A673 (cell line): ENCODE measurements at regions not wholly inside any gene's neighbourhood (a gene's known extent, or its start where the extent isn't known, plus 50 kb on each side); places are given as distances from the start of the nearest gene placed in this dataset.

Experiments used
- BruUV-seq: library from RNA; stranded (reverse); fragments of 400-500 nt; replicated peaks from 2 replicates; lab custom pipeline; 2021; lab: Mats Ljungman, UMichigan
- CTCF ChIA-PET: fragments of 300-600 bp; sonication (Branson Sonifier 250); formaldehyde crosslinking; loops from one replicate; lab custom pipeline; 2022; ENCODE audit warnings: antibody characterized with exemption; lab: Charles Lee
- POLR2A ChIA-PET: fragments of 300-600 bp; sonication (Branson Sonifier 250); formaldehyde crosslinking; loops from one replicate; lab custom pipeline; 2022; ENCODE audit warnings: antibody characterized with exemption; ENCODE audit not compliant: low non-redundant PET; lab: Charles Lee
- DNase-seq: peaks from one replicate; pipeline ENCODE4 v3.0.0-alpha.2; 2015; ENCODE audit warnings: low spot score
- H3K27ac ChIP-seq: fragments of 200-600 bp; sonication (generic); 2 replicates; pipeline ENCODE4 v1.5.1; 2016; ENCODE audit warnings: mixed run types, low read depth, mild to moderate bottlenecking, mixed read lengths, antibody characterized with exemption, low read length; ENCODE audit not compliant: poor library complexity, severe bottlenecking
- H3K27me3 ChIP-seq: fragments of 200-600 bp; sonication (generic); replicated peaks from 2 replicates; pipeline ENCODE4 v1.6.1; 2017; ENCODE audit warnings: mixed run types, low read depth, mild to moderate bottlenecking, mixed read lengths, antibody characterized with exemption, low read length; ENCODE audit not compliant: insufficient read depth, poor library complexity
- H3K36me3 ChIP-seq: fragments of 200-600 bp; sonication (generic); 2 replicates; pipeline ENCODE4 v1.6.1; 2016; ENCODE audit warnings: mixed run types, mild to moderate bottlenecking, mixed read lengths, antibody characterized with exemption, low read length; ENCODE audit not compliant: insufficient read depth, poor library complexity, severe bottlenecking
- H3K4me1 ChIP-seq: fragments of 200-600 bp; sonication (generic); 2 replicates; pipeline ENCODE4 v1.6.1; 2017; ENCODE audit warnings: mixed run types, mild to moderate bottlenecking, mixed read lengths, antibody characterized with exemption, low read length; ENCODE audit not compliant: insufficient read depth, poor library complexity, severe bottlenecking
- H3K4me3 ChIP-seq: fragments of 200-600 bp; sonication (generic); 2 replicates; pipeline ENCODE4 v1.5.1; 2016; ENCODE audit warnings: low read depth, mixed run types, mild to moderate bottlenecking, mixed read lengths, low read length; ENCODE audit not compliant: poor library complexity, severe bottlenecking
- H3K9me3 ChIP-seq: fragments of 200-600 bp; sonication (generic); 2 replicates; pipeline ENCODE4 v1.6.1; 2016; ENCODE audit warnings: mixed run types, low read depth, mild to moderate bottlenecking, mixed read lengths, antibody characterized with exemption, low read length; ENCODE audit not compliant: poor library complexity, severe bottlenecking
- EZH2 ChIP-seq: fragments of 200-600 bp; sonication (generic); IDR thresholded peaks from 2 replicates; pipeline ENCODE4 v1.6.1; 2017; ENCODE audit warnings: borderline replicate concordance, low read depth, mild to moderate bottlenecking, mixed read lengths, antibody characterized with exemption, low read length; ENCODE audit not compliant: poor library complexity, severe bottlenecking
- intact Hi-C: fragments of 100-400 bp; cut with micrococcal nuclease; formaldehyde crosslinking; loops from one replicate; pipeline ENCODE4 v1.10.0; 2022; ENCODE audit not compliant: unreplicated experiment
- TF ChIP-seq, protein P1 (sequence below): fragments of 300-800, 200-600 bp; sonication (generic); conservative IDR thresholded peaks from 2 replicates; pipeline ENCODE4 v1.5.1; 2017; ENCODE audit warnings: low read depth, mild to moderate bottlenecking, antibody characterized with exemption, low read length, moderate library complexity, mixed read lengths

DNA sequence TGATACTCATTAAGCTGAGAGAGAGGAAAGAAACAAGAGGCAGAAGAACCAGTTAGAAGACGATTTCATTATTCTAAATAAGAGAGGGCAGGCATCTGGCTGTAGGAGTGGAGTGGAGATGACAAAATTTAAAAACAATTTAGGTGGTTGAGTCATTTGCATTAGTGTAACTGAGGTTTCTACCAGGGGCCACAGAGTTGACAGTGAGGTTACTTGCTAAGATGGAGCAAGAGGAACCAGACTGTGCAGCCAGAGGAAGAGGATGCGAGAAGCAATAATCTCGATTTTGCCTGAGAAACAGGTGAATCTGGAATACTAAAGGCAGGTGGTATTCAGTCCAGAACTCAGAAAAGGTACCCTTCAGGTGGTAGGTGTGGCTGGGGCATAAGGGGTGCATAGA lies 491.9 kb downstream of the MID1IP1 start:
- no peak for DNase-seq
- CTCF ChIA-PET, result no interaction called here

DNA sequence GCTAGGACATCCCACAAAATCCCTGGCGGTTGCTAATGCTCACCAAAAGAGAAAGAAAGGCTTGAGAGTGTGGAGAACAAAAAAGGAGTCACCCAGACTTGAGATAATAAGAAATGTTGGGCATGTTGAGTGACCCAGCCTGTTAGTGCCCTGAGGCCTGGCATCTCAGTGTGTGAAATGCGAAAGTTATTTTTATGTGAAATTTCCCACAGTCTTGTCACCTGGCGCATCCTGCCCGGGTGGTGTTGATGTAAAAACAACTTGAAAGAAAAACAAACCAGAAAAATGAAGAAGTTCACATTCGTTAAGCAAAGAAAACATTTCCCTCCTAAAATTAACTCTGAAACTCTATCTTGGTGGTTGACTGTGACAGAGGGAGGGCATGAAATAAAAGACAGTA lies 495.2 kb downstream of the MID1IP1 start:
- POLR2A ChIA-PET, result no interaction called here
- H3K4me3 ChIP-seq, result no peak overlapping the region
- CTCF ChIA-PET, result no interaction called here
- DNase-seq, result no peak
- BruUV-seq, result no TSS peak
- no peak for TF ChIP-seq EZH2
- TF ChIP-seq, protein P1, sequence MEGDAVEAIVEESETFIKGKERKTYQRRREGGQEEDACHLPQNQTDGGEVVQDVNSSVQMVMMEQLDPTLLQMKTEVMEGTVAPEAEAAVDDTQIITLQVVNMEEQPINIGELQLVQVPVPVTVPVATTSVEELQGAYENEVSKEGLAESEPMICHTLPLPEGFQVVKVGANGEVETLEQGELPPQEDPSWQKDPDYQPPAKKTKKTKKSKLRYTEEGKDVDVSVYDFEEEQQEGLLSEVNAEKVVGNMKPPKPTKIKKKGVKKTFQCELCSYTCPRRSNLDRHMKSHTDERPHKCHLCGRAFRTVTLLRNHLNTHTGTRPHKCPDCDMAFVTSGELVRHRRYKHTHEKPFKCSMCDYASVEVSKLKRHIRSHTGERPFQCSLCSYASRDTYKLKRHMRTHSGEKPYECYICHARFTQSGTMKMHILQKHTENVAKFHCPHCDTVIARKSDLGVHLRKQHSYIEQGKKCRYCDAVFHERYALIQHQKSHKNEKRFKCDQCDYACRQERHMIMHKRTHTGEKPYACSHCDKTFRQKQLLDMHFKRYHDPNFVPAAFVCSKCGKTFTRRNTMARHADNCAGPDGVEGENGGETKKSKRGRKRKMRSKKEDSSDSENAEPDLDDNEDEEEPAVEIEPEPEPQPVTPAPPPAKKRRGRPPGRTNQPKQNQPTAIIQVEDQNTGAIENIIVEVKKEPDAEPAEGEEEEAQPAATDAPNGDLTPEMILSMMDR, result no peak
- H3K4me1 ChIP-seq, result no peaks in the 10 kb centered on the region
- H3K27ac ChIP-seq, result no peak overlapping the region
- no peaks in the 10 kb centered on the region for H3K27me3 ChIP-seq
- no peaks in the 10 kb centered on the region for H3K9me3 ChIP-seq
- intact Hi-C loops, result no loop called here
- no peaks in the 10 kb centered on the region for H3K36me3 ChIP-seq

More for the DNA sequence above, 491.9 kb downstream of the MID1IP1 start:
- Histone ChIP-seq H3K9me3 (no peaks in the 10 kb centered on the region), H3K27me3 (no peaks in the 10 kb centered on the region), H3K36me3 (no peaks in the 10 kb centered on the region), H3K27ac (no peak overlapping the region), H3K4me3 (no peak overlapping the region), H3K4me1 (no peaks in the 10 kb centered on the region)
- POLR2A ChIA-PET, result no interaction called here
- BruUV-seq, result no TSS peak
- TF ChIP-seq, protein P1, result no peak
- intact Hi-C loops, result no loop called here

DNA sequence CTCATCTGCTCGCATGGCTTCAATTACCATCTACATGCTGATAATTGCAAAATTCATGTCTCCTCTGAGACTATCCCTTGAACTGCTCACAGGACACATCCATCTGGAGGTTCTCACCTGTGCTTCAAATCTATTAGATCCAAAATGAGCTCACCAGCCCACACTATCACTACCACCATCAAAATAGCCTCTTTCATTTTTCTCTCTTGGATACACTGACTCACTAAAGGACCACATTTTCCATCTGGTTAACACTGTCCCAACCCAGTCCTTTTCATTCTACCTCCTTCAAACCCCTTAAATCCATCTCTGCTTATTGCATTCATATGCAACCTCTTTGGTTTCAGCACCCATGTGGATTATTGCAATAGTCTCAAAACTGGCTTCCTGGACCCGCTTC lies 497.6 kb downstream of the MID1IP1 start:
- ChIA-PET CTCF (no interaction called here), POLR2A (no interaction called here)
- no peak overlapping the region for H3K4me3 ChIP-seq

More for the DNA sequence above, 497.6 kb downstream of the MID1IP1 start:
- Histone ChIP-seq H3K4me1 (no peaks in the 10 kb centered on the region), H3K36me3 (no peaks in the 10 kb centered on the region), H3K9me3 (no peaks in the 10 kb centered on the region), H3K27ac (no peak overlapping the region), H3K27me3 (no peaks in the 10 kb centered on the region)
- TF ChIP-seq, protein P1, result no peak
- TF ChIP-seq EZH2, result no peak
- intact Hi-C loops, result no loop called here
- no peak for DNase-seq
- no TSS peak for BruUV-seq
